ENCODE measurements at regions not wholly inside any gene's neighbourhood (a gene's known extent, or its start where the extent isn't known, plus 50 kb on each side); places are given as distances from the start of the nearest gene placed in this dataset.

GRCh38 chr2:21892140-21892539, 768.4 kb downstream of the TDRD15 start:
- H4K5ac ChIP-seq (ENCODE audit: low read depth, low read length): no peak overlapping the region; the same call in 1 of the 2 replicates
- H3K56ac ChIP-seq (ENCODE audit: extremely low read depth, insufficient read depth, low read length): no peak overlapping the region
- peak overlapping the region; percentile 36; the same call in 1 of the 2 replicates for H3K27ac ChIP-seq (ENCODE audit: insufficient read depth, low read length)
- no peak overlapping the region for H4K8ac ChIP-seq (ENCODE audit: low read depth in 2 of 2, low read length in 2 of 2)
- intact Hi-C loops (cut with micrococcal nuclease) (no loop called here), dilution Hi-C loops (cut with HindIII; ENCODE audit: low sequenced_read_pairs, unreplicated experiment) (no loop called here), in situ Hi-C loops (cut with MboI; ENCODE audit: low sequenced_read_pairs) (no loop called here)
- H3K79me1 ChIP-seq (ENCODE audit: low read depth in 1 of 2, low read length in 2 of 2): no peaks in the 10 kb centered on the region
- BruUV-seq (replicated peaks): no TSS peak
- H3K9ac ChIP-seq (ENCODE audit: low read depth, low read length): no peak overlapping the region
- CTCF ChIA-PET: no interaction called here
- H3K4me2 ChIP-seq (ENCODE audit: low read depth, low read length): no peak overlapping the region; the same call in 1 of the 2 replicates
- no peak for DNase-seq
- H3K36me3 ChIP-seq (ENCODE audit: control insufficient read depth, insufficient read depth, low read length): no peaks in the 10 kb centered on the region
- H3K27me3 ChIP-seq (ENCODE audit: control insufficient read depth, insufficient read depth, low read length): no peaks in the 10 kb centered on the region
- no peak overlapping the region for H2BK5ac ChIP-seq (ENCODE audit: low read depth, low read length, poor library complexity, severe bottlenecking)
- H2AK9ac ChIP-seq (replicated peaks; ENCODE audit: low read depth, low read length, poor library complexity): no peak overlapping the region
- no peaks in the 10 kb centered on the region for H3K9me1 ChIP-seq (ENCODE audit: insufficient read depth, low read length)
- H3K4me1 ChIP-seq (ENCODE audit: control insufficient read depth, insufficient read depth, low read length): peaks cover 3% of the 10 kb centered on the region; the same call in 1 of the 2 replicates
- H3K9me3 ChIP-seq (ENCODE audit: control insufficient read depth, insufficient read depth, low read length): no peaks in the 10 kb centered on the region
- H2BK120ac ChIP-seq (ENCODE audit: low read depth, low read length): no peak overlapping the region; the same call in 1 of the 2 replicates
- H2BK15ac ChIP-seq (ENCODE audit: low read depth, low read length): no peak overlapping the region; the same call in 2 of the 3 replicates
- no peak overlapping the region; the same call in 1 of the 2 replicates for H3K4ac ChIP-seq (ENCODE audit: low read depth, low read length)
- H2BK20ac ChIP-seq (ENCODE audit: low read depth, low read length): no peak overlapping the region; the same call in 1 of the 2 replicates
- H3K4me3 ChIP-seq (ENCODE audit: insufficient read depth, low read depth, low read length): no peak overlapping the region
- no peak overlapping the region; the same call in 1 of the 2 replicates for H3K14ac ChIP-seq (replicated peaks; ENCODE audit: low read depth, low read length)
- POLR2A ChIA-PET (ENCODE audit: unreplicated experiment): no interaction called here
- H3K23ac ChIP-seq (ENCODE audit: low read depth, low read length): no peak overlapping the region
- H4K91ac ChIP-seq (ENCODE audit: insufficient read depth, low read depth, low read length): no peak overlapping the region
- TF ChIP-seq SMC3 (IDR thresholded peaks at IDR 0.05; ENCODE audit: low read depth, low read length) (no peak), CEBPB (IDR thresholded peaks at IDR 0.05; ENCODE audit: low read depth, low read length) (peak; percentile 57; the same call in 1 of the 2 replicates)
- TF ChIP-seq, protein P1, sequence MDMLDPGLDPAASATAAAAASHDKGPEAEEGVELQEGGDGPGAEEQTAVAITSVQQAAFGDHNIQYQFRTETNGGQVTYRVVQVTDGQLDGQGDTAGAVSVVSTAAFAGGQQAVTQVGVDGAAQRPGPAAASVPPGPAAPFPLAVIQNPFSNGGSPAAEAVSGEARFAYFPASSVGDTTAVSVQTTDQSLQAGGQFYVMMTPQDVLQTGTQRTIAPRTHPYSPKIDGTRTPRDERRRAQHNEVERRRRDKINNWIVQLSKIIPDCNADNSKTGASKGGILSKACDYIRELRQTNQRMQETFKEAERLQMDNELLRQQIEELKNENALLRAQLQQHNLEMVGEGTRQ (IDR thresholded peaks at IDR 0.05; ENCODE audit: low read depth, low read length): no peak
- H3K18ac ChIP-seq (ENCODE audit: low read depth, low read length): peak overlapping the region; percentile 11; the same call in 1 of the 2 replicates
- no CpG with 5 or more reads among the region's 8 CpGs for WGBS, 2 experiments (ENCODE audit: extremely low coverage in 2 of 2, insufficient read length in 1 of 2)
- no peak overlapping the region for H2AK5ac ChIP-seq (ENCODE audit: low read depth, low read length)
- H4K20me1 ChIP-seq (ENCODE audit: insufficient read depth, low read length): no peaks in the 10 kb centered on the region
- no peak overlapping the region for H2AFZ ChIP-seq (replicated peaks; ENCODE audit: low read length, poor library complexity)
- ATAC-seq (ENCODE audit: low read depth): no peak

Measured in IMR-90 (cell line).